ENCODE measurements at regions not wholly inside any gene's neighbourhood (a gene's known extent, or its start where the extent isn't known, plus 50 kb on each side); places are given as distances from the start of the nearest gene placed in this dataset.
A peak's percentile ranks its signal among the peaks of the same experiment; 100 is the strongest.

DNA sequence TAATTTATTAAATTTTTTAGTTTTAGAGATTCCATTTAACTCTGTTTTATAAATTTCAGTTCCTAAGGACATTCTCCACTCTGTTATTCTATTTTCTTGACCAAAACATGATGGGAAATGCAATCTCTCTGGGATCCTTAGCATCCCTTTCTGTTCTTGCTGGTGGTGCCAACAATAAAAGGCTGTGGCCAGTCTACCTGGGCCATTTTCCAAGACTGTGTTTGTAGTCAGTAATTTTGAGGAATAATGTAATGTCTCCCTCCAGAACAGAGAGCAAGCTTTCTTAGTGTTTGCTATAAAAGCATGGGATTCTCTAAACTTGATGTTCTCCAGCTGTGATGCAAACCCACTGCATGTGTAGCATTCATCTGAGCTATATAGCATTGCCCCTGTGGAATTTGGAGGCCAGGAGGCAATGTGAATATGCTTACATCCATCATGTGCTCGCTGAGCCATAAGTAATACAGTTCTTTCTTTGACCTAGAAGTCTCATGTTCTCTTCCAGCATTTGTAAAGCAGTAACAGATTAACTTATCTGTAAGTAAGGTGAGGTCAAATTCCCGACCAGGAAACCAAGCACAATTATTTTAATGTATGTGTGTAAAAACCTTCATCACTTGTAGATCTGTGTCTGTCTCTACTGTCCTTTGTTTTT, 211.5 kb upstream of the TAS2R1 start:
- no peak for DNase-seq (ENCODE audit: low read depth)
- H3K4me3 ChIP-seq (ENCODE audit: low read depth, low read length): no peak overlapping the region
- TF ChIP-seq, protein P1, sequence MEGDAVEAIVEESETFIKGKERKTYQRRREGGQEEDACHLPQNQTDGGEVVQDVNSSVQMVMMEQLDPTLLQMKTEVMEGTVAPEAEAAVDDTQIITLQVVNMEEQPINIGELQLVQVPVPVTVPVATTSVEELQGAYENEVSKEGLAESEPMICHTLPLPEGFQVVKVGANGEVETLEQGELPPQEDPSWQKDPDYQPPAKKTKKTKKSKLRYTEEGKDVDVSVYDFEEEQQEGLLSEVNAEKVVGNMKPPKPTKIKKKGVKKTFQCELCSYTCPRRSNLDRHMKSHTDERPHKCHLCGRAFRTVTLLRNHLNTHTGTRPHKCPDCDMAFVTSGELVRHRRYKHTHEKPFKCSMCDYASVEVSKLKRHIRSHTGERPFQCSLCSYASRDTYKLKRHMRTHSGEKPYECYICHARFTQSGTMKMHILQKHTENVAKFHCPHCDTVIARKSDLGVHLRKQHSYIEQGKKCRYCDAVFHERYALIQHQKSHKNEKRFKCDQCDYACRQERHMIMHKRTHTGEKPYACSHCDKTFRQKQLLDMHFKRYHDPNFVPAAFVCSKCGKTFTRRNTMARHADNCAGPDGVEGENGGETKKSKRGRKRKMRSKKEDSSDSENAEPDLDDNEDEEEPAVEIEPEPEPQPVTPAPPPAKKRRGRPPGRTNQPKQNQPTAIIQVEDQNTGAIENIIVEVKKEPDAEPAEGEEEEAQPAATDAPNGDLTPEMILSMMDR (IDR thresholded peaks at IDR 0.05; ENCODE audit: insufficient read depth, low read depth, low read length): no peak

DNA sequence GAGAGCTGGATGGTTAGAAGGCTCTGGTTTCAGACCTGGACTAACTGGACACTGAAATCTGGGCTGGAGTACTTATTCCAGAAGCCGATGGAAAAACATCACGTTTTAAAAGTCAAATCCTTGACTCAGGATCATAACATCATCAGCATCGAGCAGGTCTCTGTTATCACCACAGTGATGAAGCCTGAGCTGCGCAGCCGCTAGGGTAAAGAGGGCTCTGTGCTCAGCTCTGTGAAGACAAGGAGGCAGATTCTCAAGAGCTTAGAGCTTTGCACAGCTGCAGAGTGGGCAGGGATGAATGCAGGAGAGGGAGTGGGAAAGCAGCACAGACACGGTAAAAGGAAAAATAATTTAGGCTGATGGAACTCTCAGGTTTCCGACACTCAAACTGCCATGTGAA, 208.8 kb upstream of the TAS2R1 start:
- DNase-seq (ENCODE audit: low read depth): no peak
- H3K4me3 ChIP-seq (ENCODE audit: low read depth, low read length): no peak overlapping the region
- TF ChIP-seq, protein P1 (IDR thresholded peaks at IDR 0.05; ENCODE audit: insufficient read depth, low read depth, low read length): peak; percentile 10

DNA sequence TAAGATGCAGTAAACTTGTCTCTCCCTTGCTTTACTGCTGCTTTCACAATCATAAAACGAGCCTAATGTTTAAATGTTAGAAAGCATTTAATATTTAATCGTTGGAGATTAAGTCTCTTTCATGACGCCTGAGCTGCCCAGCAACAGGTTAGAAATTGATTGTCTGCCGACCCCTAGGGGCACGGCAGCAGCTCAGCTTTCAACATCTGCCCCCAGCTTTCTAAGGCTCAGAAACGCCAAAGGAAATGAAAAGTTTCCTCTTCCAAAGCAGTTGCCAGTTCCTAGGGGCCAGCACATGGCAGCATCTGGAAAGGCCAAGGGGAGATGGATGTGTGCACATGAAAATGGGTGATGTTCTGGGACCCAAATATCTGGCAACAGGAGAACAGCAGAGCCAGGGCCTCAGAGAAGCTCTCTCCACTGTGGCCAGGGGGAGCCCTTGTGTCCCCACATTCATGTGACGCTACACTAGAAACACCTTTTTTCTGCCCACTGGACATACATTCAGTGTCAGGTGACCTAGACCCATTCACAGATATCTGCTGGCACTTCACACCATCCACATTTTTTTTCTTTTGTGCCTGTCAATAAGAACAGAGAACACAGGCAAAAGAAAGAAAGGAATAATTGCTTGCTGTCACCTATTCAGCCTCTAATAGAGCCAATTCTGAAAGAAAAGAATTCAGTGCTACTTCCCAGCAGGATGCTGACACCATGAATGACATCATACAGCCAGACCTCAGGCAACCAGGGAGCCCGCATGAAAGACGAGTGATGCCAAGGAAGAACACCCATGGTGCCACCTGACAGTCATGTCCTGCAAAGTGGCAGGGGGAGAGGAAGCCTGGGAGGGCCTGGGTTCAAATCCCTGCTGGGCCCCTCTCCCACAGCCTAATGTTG, 205.0 kb upstream of the TAS2R1 start:
- peak; percentile 12 for DNase-seq (ENCODE audit: low read depth)
- TF ChIP-seq, protein P1 (IDR thresholded peaks at IDR 0.05; ENCODE audit: insufficient read depth, low read depth, low read length): peak; percentile 23
- no peak overlapping the region for H3K4me3 ChIP-seq (ENCODE audit: low read depth, low read length)

- no peak overlapping the region for H3K4me3 ChIP-seq (ENCODE audit: low read depth, low read length)
- no peak for DNase-seq (ENCODE audit: low read depth)
- TF ChIP-seq, protein P1 (IDR thresholded peaks at IDR 0.05; ENCODE audit: insufficient read depth, low read depth, low read length): no peak
Observed at GRCh38 chr5:9833871-9834270, 203.7 kb upstream of the TAS2R1 start.

DNA sequence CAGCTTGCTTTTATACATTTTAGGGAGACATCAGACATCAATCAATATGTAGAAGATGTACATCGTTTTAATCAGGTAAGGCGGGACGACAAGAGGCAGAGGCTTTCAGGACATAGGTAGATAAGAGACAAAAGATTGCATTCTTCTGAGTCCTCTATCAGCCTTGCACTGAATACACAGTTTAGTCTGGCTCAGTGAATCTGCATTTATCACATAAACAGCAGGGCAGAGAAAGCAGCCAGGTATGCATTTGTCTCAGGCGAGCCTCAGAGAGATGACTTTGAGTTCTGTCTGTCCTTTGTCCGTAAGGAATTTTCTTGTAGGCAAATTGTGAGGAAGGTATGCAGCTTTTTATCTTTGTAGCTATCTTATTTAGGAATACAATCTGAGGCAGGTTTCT, 202.8 kb upstream of the TAS2R1 start:
- DNase-seq (ENCODE audit: low read depth): no peak
- no peak overlapping the region for H3K4me3 ChIP-seq (ENCODE audit: low read depth, low read length)
- TF ChIP-seq, protein P1 (IDR thresholded peaks at IDR 0.05; ENCODE audit: insufficient read depth, low read depth, low read length): no peak

GRCh38 chr5:9831823-9832222, 201.7 kb upstream of the TAS2R1 start:
- peak; percentile 70 for DNase-seq (ENCODE audit: low read depth)
- TF ChIP-seq, protein P1 (IDR thresholded peaks at IDR 0.05; ENCODE audit: insufficient read depth, low read depth, low read length): no peak
- no peak overlapping the region for H3K4me3 ChIP-seq (ENCODE audit: low read depth, low read length)

All from fibroblast of villous mesenchyme (primary cell).